Stimulated activated CD4-positive, alpha-beta T cell treated with anti-CD3 and anti-CD28 coated beads, Interleukin-1b, Interleukin-23, amount 100 ng/mL, for 4 hours (primary cell): ENCODE measurements at regions not wholly inside any gene's neighbourhood (a gene's known extent, or its start where the extent isn't known, plus 50 kb on each side); places are given as distances from the start of the nearest gene placed in this dataset.

Experiments used
- DNase-seq, 2 donors: peaks; one replicate each; pipeline ENCODE4 v3.0.0-alpha.2; 2020; ENCODE audit warnings: low read depth in 2 of 2

DNA sequence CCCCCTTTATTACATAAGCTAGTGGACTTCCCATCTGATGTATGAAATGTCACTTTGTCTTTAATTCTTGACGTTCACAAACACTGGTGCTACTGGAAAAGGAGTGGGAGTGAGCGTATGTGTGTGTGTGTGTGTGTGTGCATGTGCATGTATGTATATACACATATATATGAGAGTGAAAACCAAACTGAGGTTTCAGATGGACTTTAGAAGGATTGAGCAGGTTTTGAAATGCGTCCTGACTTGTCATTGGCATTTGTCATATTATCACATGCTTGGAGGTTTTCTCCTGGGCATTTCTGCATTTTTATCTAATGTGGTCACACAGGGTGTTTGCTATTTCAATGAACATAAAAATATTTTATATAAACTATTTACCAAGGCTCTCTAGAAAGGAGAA, 1085.9 kb downstream of the BCL11B start:
- DNase-seq: no peak

DNA sequence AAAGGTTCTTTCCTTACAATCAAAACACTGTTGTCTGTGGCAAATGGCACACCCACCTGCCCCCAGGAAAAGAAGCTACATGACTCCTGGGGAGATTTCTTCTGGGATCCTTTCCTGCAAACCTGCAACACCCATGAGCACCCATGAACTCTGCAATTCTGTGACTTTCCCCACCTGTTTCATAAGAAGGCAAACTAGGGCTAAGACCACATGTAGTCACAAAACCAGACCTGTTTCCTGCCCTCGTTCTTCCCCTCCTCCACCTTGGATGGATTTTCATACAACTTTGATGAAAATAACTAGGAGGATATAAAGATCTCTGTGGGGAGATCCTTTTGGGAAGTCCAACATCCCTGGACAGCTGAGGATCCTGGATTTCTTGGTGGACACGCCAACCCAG, 1084.7 kb downstream of the BCL11B start:
- no peak for DNase-seq

DNA sequence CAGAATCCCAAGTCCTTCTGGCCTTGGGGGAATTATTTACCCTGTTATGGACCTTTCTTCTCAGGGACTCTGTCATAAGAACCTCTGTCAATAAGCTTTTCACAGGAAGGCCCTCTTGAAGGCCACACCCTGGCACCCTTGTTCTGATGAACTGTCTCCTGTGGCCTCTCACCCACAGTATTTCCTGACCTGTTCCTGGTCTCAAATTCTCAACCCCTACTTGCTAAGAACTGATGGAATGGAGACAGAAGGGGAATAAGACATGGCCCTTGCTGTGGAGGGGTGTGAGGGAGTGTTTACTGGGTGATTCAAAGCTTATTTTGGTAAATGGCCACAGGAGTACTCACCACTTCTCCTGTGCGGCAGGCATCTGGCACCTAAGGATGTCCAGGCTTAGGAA, 1082.9 kb downstream of the BCL11B start:
- DNase-seq: no peak

DNA sequence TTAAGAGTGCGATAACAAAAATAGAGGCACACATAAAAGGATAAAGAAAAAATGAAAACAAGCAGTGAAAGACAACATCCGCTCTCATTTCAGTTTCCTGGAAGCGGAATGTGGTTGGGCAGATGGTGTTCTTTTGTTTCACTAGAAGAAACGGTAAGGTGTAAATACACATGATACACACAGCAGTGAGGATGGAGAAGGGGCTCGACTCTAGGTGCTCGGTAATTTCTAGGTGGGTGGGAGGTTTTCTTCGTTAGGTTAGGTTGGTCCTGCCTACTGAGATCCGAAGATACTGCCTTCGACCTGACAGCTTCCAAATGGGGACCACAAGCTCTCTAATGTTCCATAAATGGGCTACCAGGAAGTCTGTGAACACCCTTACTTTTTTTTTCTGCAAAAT, 1082.5 kb downstream of the BCL11B start:
- no peak for DNase-seq

DNA sequence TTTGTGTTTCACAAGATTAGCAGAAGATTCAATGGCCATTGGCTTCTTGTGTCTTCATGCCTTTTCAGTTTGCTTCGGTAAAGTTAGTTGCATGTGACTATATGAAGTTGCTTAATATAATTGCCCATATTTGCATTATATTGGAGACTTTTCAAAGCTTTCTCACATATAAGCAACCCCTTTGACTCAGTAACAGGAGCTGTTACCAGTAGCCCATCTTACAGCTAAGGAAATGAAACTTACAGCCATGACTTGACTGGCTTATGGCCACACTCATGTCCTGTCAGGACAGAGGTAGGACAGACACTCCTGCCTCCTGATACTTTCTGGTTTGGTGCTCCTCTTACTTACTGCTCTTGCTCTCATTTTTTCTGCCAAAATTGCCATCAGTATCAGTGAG, 1082.1 kb downstream of the BCL11B start:
- DNase-seq: no peak

DNA sequence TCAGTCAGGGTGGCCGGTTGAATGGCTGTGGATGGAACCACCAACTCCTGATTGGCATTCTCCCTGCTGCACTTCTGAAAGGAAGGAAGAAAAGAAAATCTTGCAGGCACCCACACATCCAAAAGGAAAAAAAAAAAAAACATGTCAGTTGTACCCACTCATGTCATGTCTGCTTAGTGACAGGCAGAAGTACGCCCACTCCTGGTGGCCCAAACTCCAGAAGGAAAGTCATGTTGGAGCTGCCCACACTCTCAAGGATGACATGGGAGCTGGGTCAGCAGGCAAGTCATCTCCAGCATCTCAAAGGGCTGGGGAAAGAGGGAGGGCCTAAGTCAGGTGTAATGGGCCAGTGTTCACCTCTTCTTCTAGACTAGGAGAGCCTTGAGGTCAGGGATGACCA, 1079.1 kb downstream of the BCL11B start:
- no peak for DNase-seq

DNA sequence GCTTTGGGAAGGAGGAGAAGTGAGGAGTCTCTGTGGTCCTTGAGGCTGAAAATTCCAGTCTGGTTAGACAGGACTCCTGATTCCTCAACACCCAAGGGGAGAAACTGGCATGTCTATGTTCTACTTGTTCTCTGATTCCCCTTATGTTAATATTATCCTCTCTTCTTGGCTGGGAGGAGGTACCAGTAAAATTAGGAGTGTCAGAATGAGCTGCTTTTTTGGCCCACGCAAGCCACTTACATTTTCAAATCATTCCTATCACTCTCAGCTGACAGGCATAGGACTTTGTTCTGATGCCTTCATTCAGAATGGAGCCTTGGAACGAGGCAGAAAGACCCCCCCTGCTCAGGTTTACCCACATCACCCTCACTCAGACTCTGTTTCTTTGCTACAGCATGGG, 1077.2 kb downstream of the BCL11B start:
- DNase-seq: no peak

DNA sequence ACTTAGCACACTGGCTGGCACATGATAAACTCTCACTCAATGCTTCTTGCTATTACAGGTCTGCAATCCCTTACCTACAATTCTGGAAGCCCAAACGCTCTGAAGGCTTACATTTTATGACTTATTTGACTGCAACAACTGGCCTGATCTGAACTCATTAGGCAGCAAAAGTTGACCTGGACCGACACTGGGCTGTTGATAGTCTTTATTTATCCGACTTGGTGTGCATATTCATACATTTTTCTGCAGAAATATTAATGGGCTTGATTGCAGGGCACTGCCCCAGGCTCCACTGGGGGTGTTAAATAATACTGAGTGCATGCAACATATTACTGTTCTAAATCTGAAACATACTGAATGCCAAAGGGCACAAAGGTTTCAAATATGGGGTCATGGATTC, 1076.7 kb downstream of the BCL11B start:
- DNase-seq: no peak

DNA sequence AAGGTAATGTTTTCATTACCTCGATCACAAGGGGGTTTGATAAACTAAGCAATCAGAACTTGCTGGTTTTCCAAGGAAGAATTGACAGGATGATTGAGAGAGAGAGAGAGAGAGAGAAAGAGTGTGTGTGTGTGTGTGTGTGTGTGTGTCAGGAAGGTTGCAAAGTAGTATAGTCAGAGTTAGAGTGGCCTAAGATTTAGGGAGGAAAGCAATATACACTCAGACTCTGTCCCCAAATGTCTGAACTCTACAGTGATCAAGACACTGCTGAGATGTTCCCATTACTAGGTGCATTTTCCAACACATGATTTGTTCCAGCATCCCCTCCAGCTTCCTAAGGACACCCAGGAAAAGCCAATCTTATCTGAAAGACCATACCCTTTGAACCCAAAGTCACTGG, 1074.1 kb downstream of the BCL11B start:
- DNase-seq: no peak

DNA sequence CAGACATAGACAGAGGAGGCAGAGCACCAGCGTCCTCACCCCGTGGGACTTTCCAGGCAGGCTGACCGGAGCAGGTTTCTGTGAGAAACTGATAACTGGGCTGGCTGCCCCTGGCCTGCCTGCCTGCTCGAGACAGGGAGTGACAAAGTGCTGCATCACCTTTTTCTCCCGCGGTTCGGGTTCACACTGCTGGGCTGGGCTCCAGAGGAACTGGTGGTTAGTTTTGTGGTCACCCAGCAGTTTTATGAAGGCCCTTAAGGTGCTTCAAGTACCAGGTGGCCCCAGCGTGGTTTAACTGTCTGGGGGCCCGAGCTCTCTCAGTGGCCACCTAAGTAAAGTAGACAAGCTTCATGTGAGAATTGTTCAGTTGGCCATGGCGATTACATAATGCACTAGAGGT, 1073.6 kb downstream of the BCL11B start:
- no peak for DNase-seq

DNA sequence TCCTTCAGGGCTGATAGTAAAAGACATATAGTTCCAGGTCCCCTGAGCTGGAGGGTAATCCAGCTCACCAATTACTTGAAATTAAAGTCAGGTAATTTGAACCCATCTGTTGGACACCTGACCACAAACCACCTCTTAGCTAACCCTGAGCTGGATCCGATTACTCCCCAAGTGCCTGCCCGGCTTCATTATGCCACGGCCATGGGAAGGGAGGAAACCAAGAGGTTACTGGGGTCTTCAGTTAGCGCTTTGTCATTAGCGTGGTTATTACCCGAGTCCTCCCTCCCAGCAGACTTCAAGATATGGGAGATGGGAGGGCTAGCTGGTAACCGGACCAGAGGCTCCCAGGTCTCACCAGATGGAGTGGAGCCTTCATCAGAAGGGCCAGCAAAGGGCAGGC, 1071.4 kb downstream of the BCL11B start:
- no peak for DNase-seq

DNA sequence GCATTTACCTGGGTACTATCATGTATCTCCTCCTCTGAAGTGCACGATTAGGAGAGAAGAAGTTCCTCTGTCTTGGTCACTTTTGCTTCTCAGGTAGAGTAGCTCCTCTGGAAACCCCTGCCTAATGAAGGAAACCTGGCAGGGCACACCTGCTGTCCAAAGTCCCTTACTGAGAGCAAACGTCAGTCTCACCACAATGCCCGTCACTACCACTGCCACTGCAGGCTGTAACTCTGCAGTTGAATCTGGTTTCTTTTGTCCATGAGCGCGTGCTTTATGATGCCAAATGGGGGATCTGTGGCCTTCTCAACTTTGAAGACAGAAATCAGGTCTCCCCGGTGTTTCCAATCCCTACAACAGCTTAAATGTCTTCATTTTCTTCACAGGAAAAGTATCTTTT, 1068.6 kb downstream of the BCL11B start:
- DNase-seq: no peak

DNA sequence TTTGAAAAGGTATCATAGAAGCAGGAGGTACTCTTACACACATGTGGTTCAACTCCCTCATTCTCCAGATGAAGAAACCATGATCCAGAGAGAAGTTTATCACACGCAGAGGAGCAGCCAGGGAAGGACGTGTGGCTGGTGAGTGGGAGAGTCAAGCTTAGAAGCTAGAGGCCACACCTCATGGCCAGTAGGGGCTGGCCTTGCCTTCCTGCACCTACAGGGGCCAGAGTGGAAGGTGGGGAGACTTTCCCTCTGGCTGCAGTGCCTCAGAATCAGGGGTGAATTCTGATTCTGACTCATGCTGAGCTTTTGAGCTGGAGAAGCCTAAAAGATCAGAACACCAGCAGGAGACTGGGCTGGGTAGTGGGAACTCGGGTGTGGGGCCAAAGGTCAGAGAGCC, 1067.9 kb downstream of the BCL11B start:
- no peak for DNase-seq

DNA sequence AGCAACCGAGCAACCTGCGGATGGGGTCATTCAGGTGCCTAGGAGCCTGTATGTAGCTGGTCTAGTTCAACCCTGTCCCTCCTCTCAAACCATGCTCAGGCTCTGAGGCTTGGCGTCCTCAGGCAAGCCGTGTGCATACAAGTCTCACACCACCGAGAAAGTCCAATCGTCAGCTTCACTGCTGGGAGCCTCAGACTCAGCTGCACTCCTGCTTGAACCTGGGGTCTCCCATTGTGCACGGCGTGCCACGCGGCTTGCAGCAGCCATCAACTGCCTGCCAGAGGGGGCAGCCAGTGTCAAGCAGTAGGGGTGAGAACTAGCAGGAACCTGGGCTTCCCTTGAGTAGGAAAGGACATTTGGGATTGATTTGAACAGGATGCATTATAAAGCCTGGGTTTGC, 1064.6 kb downstream of the BCL11B start:
- DNase-seq: no peak

DNA sequence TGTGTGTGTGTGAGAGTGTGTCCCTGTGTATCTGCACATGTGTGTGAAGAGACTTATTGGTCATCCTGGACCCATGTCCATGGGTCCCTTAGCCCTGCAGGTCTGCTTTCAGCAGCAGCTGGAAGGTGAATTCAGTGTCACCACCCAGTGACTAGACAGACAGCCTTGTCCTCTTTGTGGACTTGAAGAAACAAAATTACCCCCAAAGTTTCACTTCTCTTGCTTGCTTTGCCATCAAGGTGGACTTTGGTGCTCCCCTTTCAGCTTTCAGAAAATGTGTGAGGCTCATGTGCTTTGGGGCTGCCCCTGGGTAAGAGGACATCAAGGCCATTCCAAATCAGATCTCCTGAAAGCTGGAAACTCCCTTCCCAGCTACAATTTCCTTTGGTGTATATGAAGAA, 1063.8 kb downstream of the BCL11B start:
- DNase-seq: no peak

DNA sequence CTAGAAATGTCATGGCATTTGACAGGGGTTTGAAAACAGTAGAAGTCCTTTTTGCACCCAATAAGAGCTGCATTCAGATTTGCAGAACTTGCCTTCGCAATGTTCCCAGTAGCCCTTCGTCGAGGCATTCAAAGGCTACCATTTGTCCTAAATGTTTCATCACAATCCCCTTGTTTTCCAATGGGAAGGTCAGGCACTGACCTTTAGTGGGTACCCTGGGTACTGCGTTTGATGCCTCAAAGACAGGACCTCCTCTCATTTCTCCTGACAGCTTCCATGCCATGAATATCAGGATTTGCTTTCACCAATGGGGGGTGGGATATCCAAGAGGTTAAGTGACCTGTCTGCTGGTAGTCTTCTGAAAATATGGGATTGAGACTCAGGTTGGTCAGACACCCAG, 1063.1 kb downstream of the BCL11B start:
- DNase-seq: no peak

DNA sequence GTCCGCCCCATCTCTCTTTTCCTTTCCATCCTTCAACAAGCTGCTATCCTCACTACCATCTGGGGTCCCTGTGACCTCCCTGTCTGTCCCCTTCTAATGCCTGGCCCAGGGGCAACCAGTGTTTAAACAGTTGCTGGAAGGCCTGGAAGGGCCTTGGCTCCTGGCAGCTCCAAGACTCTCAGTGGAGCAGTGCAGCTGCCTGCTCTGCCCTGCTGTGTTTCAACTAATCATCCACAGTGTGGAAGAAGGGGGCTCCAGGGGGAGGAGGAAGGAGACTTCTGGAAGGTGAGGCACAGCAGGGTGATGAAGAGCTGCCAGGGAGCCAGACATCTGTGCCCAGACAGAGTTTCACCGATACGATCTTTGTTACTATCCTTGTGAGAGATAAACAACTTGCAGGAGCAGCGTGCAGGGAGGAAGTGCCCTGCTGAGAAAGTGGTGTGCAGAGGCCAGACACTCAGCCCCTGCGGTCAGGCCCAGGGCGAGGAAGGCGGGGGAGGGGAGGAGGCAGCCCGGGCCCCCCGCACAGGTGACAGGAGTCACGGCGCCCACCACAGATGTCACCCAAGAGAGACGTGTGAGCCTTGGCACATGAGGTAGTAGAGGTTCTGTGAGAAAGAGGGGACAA, 1061.8 kb downstream of the BCL11B start:
- DNase-seq: no peak

DNA sequence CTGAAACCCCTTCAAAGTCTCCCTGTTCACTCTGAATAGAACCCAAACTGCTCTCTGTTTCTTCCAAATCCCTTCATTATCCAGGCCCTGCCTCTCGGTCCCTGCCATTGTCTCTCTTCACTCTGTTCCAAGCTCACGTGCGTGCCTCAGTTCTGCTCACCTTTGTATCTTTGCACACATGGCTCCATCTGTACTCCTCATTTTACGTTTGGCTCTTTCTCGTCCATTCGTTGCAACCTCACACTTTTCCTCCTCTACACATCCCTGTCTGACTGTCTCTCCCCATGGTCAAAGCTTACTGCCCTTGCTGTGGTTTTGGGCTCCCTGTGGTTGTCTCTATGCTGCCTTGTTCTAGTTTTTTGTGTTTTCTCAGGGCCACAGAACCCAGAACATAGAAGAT, 1054.5 kb downstream of the BCL11B start:
- no peak for DNase-seq

DNA sequence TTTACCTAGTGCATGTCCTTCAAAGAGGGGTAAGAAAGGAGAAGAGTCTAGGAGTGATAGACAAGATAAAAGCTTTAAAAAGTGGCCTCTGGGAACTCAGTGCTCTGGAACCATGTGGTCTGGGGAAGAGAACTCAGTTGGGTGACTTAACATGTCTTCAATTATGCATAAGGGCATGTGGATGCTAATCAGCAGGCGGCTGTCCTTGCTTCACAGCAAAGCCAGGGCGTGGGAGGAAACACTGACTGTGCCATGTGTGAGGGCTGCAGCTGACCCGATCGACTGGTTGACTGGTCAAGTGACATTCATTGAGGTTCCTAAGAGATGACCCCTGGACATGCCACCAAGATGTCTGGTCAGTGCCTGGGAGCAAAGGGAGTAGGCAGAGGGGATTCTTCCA, 1053.8 kb downstream of the BCL11B start:
- DNase-seq: no peak

DNA sequence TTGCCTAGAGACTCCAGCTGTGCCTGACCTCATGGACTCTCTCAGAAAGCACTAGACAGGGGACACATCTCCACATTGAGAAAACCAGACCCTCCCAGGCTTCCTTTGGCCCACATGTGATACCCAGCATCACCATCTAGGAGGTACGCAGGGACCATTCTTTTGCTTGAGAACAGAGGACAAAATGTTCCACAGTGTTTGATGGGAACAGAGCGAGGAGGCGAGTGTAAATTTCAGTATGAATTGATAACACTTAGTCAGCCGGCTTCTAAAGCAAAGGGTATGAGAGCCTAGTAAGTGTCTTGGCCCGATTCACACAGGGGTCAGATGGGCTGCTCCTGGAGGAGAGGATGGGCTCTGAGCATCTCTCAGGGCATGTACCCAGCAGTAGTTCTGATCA, 1052.4 kb downstream of the BCL11B start:
- no peak for DNase-seq

DNA sequence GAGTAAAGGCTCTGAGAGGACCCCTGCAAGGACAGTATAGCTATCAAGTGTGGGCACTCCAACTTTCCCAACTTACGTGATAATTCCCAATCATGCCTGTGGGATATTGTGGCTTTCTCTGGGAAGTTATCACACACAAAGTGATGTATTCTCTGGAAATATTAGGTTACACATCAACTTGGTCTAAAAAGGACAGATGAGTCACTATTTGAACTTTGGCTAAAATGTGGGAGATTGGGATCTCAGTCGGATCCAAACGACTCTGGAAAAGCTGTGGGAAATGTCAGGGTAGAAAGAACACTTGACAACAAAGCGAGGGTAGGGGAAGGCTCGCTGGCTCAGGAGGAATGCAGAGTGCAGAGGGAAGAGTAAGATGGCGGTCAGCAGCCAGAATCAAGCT, 1048.9 kb downstream of the BCL11B start:
- DNase-seq: no peak

DNA sequence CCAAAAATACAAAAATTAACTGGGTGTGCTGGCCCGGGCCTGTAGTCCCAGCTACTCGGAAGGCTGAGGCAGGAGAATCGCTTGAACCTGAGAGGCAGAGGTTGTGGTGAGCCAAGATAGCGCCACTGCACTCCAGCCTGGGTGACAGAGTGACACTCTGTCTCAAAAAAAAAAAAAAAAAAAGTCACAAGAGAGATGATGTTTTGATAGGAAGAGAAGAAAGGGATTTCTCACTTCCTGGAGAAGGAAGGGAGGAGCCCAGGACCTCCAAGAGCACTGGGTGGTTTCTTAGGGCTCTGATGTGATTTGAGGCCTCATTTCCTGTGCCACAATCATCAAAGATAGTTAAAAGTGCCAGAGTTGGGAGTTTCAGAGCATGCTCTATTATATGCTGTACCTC, 1048.3 kb downstream of the BCL11B start:
- DNase-seq: peak in 1 of 2 donors; percentile 17

DNA sequence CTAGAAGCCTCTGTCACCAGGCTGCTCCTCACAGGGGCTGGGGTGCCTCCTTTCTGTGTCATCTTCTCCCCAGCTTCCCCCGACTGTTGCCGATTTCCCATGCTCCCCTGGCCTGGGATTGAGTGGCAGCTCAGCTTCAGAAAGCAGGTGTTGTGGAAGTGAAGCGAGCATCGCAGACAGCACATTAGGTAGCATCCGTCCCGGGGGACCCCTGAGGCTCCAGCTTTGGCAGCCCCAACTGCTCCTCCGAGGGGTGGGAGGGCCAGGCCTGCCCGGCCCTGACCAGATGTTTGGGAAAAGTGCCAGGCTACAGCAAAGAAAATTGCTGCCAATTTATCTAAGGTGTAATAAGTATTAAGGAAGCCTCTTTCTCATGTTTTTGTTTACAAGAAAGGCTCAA, 1045.6 kb downstream of the BCL11B start:
- DNase-seq: no peak

DNA sequence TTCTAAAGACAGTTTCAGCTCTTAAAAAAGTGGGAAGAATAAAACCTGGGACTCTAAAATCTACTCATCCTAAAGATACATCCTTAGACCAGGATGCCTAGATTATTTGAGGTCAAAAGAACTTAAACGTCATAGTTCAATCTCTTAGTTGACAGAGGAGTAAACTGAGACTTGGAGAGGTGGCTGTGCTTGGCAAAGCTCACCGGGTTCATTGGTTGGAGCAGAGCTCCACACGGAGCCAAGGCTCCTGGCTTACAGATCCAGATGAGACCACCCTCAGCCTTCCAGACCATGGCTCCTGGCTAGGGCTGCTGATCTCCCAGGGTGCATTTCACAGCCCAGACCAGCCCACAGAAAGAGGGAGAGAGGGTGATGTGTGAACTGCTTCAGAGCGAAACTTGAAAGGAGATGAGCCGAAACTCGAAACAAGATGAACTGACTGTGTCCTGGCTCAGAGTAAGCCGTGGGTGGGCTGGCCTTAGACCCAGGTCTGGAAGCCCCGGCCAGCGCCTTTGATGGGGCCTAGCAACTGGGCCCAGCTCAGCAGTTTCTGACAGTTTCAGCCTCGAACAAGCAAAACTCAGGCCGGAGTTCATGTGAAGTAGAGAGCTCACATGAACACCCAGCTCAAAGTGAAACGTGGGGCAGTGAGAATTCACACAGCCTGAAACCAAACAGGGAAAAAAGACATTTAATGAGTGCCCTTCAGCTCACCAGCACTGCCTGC, 1044.8 kb downstream of the BCL11B start:
- DNase-seq: peak in 1 of 2 donors; percentile 40
